G401 (cell line): ENCODE measurements at regions not wholly inside any gene's neighbourhood (a gene's known extent, or its start where the extent isn't known, plus 50 kb on each side); places are given as distances from the start of the nearest gene placed in this dataset.

Source experiments
- DNase-seq: peaks from one replicate; pipeline ENCODE4 v3.0.0-alpha.2; 2015; ENCODE audit warnings: low spot score
- in situ Hi-C: cut with HindIII; loops from 2 replicates; pipeline ENCODE4 v1.10.0; 2016; ENCODE audit warnings: low sequenced_read_pairs, mixed read lengths

DNA sequence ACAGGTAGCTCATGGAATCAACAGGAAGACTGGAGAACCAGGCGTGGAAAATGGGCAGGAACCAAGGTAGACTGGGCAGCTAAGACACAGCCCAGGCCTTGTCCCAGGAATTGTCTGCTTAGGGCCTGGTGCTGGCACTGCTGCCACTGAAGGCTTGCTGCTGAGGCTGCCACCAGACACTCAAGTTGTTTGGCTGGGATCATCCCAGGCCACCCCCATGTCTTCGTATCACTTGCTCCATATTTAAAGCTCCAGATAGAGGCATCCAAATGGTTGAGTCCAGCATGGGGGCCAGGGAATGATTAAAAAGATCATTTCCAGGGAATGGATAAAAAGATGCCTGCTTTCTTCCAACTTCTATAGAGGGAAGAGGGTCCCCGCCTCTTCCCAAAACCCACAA lies 107.4 kb upstream of the GADD45A start:
- in situ Hi-C loops, result no loop called here
- DNase-seq, result no peak

DNA sequence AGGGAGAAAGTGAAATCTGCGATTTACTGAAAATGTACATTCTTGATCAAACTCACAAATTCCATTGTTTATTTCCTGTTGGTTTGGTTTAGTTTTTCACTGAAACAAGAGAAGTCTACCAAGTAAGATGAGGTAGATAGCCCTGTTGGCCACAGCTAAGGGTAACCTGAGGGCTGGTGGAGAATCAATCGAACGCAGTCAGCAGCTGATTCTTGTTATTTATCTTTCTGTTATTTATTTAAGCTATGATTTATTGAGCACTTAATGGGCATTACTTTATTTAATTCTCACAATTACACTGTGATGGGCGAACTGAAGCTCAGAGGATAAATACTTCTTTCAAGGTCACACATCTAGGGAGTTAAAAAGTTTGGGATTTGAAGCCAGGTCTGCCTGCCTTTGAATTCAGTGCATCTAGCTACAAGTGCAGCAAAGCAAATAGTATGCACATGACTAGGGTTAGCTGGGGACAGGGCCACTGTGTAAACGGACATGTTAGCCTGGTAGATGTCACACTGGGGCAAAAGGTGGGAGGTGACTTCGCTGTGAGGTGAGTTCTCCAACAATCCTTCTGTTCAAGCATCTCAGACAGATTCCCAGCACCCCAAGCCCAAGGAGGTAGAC lies 106.5 kb upstream of the GADD45A start:
- in situ Hi-C loops, result no loop called here
- no peak for DNase-seq

DNA sequence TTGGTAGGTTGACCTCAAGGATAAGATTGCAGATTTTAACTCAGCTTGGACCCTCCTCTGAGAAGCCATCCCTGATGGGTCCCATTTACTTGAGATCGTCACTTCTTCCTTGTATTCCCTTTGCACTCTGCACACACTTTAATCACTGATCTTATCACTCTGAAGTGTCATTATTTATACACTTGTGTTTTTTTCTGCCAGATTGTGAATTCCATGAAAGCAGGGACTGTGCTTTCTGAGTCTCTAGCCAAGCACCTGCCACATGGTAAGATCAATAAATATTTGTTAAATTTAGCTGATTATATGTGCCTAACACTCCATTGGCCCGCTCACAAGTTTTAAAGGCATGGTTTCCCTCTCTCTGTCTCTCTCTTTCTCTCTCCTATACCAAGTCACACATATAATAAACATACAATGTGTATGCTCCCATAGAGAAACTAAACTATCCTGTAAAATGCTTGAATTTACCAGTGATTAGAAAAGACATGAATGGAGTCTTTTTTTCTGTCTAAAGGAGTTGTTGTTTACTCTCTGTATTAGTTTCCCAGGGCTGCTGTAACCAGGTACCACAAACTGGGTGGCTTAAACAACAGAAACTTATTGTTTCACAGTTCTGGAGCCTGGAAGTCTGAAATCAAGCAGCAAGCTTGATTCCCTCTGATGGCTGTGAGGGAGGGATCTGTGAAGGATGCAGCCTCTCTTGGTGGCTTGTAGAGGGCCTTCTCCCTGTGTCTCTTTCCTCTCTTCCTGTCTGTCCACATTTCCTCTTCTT lies 105.2 kb upstream of the GADD45A start:
- in situ Hi-C loops, result no loop called here
- DNase-seq, result no peak

DNA sequence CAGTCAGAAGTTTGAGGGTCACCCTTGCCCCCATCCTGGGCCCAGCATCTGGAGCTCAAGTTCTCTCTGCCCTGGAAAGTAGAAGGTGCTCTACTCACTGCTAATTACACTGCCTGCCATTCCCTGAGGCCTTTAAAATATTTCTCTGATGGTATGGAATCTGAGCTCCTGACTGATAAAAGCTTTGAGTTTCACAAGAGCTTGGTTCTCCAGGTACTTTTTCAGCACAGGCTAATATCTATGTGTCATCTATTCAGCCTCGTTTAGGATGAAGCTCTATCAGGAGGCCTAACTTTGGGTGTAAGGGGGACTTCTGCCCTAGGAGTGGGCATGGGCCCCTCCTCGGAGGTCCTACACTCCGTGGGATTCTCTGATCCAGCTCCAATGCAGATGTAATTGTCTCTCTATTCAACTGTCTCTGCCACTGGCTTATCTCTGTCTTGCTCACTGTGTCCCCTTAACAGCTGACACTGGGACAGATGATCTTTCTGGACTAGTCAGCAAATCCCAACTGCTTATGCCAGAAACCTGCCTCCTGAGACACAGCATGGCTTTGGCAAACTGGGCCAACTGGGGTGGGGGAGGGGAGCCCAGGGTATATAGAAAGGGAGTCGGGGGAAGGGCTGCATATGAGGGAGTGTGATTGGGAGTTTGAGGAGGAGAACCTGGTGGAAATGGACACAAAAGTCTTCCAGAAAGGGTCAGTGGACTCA lies 104.2 kb upstream of the GADD45A start:
- in situ Hi-C loops, result no loop called here
- no peak for DNase-seq

DNA sequence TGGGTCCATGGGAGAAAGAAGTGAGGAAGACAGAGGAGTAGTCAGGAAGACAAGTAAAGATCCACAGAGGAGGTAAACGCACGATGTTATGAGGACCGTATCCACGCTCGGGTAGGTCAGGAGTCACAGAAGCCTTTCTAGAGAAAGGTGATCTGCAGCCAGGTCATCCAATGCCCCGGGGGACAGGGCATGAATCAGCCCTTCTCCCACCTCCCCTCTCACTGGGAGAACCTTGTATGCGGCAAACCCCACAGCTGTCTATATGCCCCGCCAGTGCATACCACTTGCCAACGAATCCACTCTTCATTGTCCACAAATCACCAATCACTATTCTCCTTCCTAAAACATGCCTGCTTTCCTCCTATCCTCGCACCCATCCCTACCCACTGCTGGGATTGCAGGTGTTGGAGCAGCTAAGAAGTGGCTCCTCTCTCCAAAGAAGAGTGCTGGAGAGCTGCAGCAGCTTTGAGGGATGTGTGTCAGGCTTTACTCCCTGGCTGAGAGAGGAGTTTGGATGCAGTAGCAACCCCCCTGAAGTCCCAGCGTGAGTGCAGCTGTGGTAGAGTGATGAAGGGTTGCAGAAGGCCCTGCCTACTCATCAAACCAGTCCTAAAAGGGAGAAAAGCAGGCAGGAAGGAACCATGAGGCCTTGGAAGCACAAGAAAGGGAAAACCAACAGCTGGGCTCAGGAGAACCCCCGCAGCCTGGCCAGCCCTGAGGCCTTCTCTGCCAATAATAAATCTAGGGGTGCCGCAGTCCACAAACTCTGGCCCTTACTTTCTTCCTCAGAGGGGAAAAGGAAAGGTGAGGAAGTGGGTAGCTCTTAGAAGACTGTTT lies 102.2 kb upstream of the GADD45A start:
- DNase-seq, result no peak
- in situ Hi-C loops, result no loop called here

DNA sequence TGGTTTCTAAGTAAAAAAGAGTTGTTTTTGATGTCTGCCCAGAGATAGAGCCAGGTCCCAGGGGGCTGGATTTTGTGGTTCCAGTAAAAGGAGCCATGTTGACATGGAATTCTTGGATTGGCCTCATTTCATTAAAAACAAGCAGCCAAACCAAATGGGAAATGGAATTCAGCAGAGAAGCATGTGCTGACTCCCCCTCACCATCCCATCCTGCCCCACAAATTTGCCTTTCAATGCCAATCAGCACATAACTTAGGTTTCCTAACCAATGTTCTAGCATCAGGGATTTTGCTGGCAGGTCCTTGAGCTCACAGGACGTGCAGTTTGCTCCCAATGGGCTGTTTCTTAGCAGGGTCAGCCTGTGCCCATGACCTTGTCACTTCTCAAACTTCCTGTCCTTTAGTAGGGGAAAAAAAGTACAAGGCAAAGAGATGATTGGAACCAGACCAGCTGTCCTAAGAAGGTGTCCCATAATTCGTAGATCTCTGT lies 101.5 kb upstream of the GADD45A start:
- in situ Hi-C loops, result no loop called here
- DNase-seq, result no peak

DNA sequence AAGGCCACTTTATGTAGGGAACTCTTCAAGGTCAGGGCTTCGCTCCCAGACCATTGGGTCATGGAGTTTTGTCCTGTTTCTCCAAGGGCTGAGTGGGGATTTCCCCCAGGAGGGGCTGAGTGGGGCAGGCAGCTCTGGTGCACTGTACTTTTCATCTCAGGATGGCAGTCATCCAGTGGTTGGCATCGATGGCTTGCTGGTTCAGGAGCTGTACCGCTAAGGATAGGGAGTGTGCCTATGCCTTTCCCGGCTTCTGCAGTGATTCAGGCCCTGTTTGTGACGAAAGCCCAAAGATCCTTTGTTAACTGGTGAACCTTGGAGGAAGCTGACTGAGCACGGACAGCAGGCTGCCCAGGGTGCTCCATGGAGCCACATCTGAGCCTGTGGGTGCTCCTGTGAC lies 100.1 kb upstream of the GADD45A start:
- no peak for DNase-seq
- in situ Hi-C loops, result no loop called here

DNA sequence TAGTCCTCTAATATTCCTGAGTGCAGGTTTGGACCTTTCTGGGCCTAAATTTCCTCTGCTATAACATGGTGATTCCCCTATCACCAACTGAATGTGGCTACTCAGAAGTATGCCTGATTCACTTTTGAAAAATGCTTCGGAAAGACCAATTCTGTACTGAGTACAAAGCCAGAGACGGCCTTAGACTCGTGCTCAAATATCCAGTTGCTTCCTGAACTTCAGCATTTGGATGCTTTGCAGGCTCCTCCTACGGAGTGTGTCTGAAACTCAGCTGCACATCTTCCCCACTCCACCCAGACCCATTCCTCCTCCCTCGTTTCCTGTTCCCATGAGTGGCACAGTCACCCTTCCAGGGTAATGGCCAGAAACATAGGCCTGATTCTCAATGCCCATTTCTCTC lies 98.4 kb upstream of the GADD45A start:
- in situ Hi-C loops, result no loop called here
- no peak for DNase-seq

DNA sequence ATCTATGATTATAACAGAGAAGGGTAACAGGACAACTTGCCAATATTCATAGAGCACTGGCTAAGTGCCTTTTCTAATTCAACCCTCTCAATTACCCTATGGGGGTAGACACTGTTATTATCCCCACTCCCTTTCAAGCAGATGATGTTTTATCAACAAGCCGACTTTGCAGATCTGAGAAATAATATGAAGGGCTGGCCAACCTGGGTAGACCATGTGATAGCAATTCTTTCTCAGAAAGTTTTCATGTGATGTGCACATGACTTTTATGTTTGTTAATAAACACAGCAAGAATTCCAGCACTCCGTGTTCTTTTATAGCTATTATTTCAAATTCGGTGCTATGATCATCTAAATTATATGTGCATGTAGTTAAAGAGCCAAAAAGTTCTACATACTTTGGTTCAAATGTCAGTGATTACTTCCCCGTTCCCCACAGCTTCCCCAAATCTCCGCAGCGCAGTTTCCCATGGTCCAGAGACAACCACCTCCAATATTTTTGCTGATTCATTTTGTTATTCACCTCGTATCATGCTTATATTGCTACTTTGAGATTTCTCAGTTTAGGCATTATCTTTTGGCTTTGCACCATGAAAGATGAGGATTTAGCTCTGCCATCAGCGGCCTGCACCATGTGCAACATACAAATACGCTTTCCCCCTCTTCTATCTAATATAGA lies 96.7 kb upstream of the GADD45A start:
- in situ Hi-C loops, result no loop called here

DNA sequence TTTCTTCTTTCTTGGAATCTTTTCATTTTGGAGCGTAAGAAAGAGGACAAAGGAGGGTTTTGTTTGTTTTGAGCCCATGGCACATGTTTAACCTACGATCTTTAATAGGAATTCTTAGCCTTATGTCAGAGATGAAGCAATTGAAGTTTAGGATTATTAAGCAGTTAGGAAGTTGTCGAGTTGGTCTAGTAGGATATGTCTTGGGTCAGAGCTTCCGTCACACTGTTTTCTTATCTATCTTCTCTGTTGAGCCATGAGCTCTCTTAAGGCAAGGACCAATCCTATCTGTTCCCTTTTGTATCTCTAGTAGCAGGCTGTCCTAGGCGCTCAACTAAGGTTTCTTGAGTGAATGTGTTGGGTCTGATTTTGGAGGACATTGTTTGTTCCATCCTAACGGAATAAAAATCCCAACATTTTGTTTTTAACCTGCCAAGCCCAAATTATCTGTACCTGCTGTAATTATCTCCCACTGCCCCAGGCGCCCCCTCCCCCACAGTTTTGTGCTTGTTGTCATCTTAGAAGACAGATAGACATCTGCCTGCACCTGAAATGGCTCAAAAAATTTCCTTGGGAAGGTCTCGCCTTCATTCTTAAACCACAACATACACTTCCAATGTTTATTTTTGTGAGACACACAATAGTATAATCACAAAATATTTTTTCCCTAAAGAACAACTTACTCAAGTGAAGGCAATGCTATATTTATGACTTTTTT lies 95.3 kb upstream of the GADD45A start:
- in situ Hi-C loops, result no loop called here
- no peak for DNase-seq

More for the DNA sequence above, 96.7 kb upstream of the GADD45A start:
- no peak for DNase-seq

DNA sequence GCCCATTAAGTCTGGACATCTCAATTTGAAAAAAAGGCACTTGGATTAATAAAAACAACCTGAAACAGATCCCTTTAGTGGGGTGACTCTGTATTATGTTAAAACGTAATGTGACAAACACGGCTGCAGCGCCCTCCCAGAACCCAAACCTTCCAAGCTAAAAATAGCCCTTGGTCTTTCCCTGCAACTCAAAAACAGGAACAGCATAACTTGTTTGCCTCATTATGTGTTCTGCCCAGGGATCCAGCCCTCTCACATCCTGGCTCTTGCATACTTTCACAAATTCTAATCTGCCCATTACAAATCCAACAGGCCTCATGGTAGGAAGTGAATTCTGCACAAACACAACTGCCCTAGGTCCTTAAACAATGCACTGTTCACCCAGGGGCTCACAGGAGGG lies 94.7 kb upstream of the GADD45A start:
- in situ Hi-C loops, result no loop called here
- DNase-seq, result peak; percentile 2

DNA sequence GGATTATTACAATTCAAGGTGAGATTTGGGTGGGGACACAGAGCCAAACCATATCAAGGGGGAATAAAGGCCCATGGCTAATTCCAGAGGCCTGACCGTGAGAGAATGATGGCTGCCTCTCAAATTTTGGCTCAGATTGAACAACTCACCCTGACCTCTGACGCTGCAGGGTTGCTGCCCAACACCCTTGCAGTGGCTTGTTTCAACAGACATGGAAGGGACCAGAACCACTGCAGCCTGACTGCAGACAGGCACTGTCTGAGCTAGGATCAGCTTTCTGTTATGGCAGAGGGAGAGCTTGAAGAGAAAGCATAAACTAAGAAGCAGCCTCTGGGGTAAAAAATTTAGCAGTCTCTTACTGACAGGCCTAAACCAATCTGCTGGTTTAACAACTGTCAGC lies 90.2 kb upstream of the GADD45A start:
- in situ Hi-C loops, result no loop called here
- no peak for DNase-seq

DNA sequence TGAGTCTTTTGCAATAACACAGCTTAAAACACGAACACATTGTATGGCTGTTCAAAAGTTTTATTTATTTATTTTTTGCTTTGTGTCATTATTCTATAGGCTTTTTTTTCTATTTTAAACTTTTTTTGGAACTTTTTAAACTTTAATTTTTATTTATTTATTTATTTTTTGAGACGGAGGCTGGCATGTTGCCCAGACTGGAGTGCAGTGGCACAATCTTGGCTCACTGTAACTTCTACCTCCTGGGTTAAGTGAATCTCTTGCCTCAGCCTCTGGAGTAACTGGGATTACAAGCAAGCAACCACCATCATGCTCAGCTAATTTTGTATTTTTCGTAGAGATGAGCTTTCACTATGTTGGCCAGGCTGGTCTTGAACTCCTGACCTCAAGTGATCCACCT lies 88.3 kb upstream of the GADD45A start:
- DNase-seq, result no peak
- in situ Hi-C loops, result no loop called here

DNA sequence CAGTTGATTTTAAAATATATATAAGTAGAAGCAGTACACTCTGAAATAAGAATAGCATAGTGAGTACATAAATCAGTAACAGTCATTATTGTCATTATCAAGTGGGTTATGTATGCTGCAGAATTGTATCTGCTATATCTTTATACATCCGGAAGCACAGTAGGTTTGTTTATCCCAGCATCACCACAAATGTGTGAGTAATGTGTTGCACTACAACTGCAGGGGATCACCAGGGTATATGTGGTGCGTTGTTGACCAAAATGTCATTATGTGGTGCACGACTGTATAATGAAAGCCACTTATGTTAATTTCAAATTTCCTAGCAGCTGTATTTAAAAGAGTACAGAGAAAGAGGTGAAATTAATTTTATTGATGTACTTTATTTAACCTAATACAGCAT lies 87.7 kb upstream of the GADD45A start:
- in situ Hi-C loops, result no loop called here
- DNase-seq, result no peak

DNA sequence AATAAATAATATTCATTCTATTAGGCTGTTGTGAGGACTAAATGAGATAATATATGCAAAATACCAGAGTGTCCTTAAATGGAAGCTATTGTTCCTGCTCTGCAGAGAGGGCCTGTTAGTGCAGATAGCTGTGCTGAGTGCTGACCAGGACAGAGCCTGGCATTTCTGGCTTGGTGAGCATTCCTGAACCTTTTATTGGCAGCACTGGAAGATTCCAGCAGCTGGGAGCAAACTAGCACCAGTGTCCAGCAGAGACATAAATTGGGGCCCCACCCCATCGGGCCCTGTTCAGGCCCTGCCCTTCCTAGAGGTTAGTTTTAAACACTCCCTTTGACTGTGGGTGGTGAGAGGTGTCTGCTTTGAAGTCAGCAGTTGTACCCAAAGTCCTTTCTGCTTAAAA lies 85.9 kb upstream of the GADD45A start:
- no peak for DNase-seq
- in situ Hi-C loops, result no loop called here

DNA sequence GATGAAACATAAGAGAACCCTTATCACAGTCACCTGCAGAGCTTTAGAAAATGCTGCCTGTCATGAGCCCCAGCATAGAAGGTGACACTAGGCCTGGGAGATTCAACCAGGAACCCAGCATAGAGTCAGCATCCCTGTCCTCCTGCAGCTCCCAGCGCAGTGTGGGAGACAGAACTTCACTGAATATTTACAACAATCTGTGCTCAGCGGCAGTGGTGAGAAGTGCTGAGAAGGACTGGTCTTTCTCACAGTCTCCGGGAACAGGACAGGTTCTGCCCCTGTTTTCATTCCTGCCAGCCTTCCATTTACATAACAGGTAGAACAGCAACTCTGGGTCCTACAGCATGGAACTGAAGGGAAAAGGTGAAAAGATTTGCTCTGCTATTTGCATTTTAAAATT lies 83.5 kb upstream of the GADD45A start:
- DNase-seq, result no peak
- in situ Hi-C loops, result no loop called here

DNA sequence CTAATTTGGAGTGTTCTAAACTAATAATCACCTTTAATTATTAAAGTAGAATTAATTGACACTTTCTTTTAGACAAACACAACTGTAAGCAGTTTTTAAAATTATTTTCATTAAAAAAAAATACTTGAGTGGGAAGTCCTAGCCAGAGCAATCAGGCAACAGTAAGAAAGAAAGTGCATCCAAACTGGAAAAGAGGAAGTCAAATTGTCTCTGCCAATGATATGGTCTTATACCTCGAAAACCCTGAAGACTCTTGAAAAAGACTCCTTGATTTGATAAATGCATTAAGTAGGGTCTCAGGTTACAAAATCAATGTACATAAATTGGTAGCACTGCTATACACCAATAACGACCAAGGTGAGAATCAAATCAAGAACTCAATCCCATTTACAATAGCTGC lies 83.0 kb upstream of the GADD45A start:
- in situ Hi-C loops, result no loop called here
- no peak for DNase-seq

DNA sequence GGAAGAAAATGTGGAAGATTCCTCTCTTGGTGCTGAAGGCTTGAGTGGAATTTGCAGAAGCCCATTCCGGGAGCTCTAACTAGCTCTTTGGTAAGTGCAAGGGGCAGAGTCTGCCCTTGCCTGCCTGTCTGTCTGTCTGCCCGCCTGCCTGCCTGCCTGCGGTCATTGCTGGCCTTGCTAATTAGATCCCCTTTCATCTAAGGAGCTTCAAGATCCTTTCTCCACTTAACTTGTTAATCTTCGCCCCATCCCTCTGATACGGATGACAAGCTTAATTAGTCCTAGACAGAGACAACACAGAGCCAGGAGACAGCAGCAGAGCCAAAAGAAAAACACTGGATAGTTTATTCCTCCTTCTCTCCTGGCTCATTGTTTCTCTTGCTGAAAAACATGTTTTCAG lies 80.2 kb upstream of the GADD45A start:
- in situ Hi-C loops, result no loop called here
- no peak for DNase-seq
